OCI-LY7 (cell line): ENCODE measurements at regions not wholly inside any gene's neighbourhood (a gene's known extent, or its start where the extent isn't known, plus 50 kb on each side); places are given as distances from the start of the nearest gene placed in this dataset.

Experiments
- BruUV-seq: library from RNA; stranded (reverse); fragments of 400-500 nt; replicated peaks from 2 replicates; lab custom pipeline; 2021; lab: Mats Ljungman, UMichigan
- CTCF ChIA-PET: fragments of 300-600 bp; sonication (Branson Sonifier 250); formaldehyde crosslinking; loops from one replicate; lab custom pipeline; 2022; ENCODE audit warnings: antibody characterized with exemption; ENCODE audit not compliant: unreplicated experiment; lab: Charles Lee
- POLR2A ChIA-PET: fragments of 300-600 bp; sonication (Branson Sonifier 250); formaldehyde crosslinking; loops from one replicate; lab custom pipeline; 2022; ENCODE audit warnings: antibody characterized with exemption; lab: Charles Lee
- DNase-seq: peaks from one replicate; pipeline ENCODE4 v3.0.0-alpha.2; 2015; ENCODE audit warnings: low spot score
- H2AFZ ChIP-seq: fragments of 200-600 bp; sonication (generic), shearing (Covaris generic); 2 replicates; pipeline ENCODE4 v1.6.1; 2014; ENCODE audit warnings: mild to moderate bottlenecking, antibody characterized with exemption, low read length, moderate library complexity
- H3K27ac ChIP-seq: fragments of 200-600 bp; sonication (generic); 2 replicates; pipeline ENCODE4 v1.5.1; 2014; ENCODE audit warnings: mixed run types, low read depth, mild to moderate bottlenecking, moderate library complexity, low read length, inconsistent platforms; ENCODE audit not compliant: poor library complexity, severe bottlenecking
- H3K36me3 ChIP-seq: fragments of 200-600 bp; sonication (generic); 2 replicates; pipeline ENCODE4 v1.6.1; 2014; ENCODE audit warnings: mild to moderate bottlenecking, antibody characterized with exemption, low read length, moderate library complexity, mixed read lengths; ENCODE audit not compliant: insufficient read depth
- H3K4me1 ChIP-seq: fragments of 200-600 bp; sonication (generic); 2 replicates; pipeline ENCODE4 v1.5.1; 2014; ENCODE audit warnings: mild to moderate bottlenecking, low read length; ENCODE audit not compliant: insufficient read depth, poor library complexity, severe bottlenecking
- H3K4me2 ChIP-seq: fragments of 200-600 bp; sonication (generic); 2 replicates; pipeline ENCODE4 v1.6.1; 2014; ENCODE audit warnings: mild to moderate bottlenecking, low read length
- H3K4me3 ChIP-seq: fragments of 200-600 bp; sonication (generic); 2 replicates; pipeline ENCODE4 v1.5.1; 2014; ENCODE audit warnings: mild to moderate bottlenecking, low read depth, low read length; ENCODE audit not compliant: poor library complexity, severe bottlenecking
- H3K79me2 ChIP-seq: fragments of 200-600 bp; sonication (generic); 2 replicates; pipeline ENCODE4 v1.6.1; 2016; ENCODE audit warnings: low read depth, mild to moderate bottlenecking, low read length, moderate library complexity, mixed read lengths; ENCODE audit not compliant: insufficient read depth
- H3K9me2 ChIP-seq: fragments of 200-600 bp; sonication (generic); 2 replicates; pipeline ENCODE4 v1.6.1; 2016; ENCODE audit warnings: mild to moderate bottlenecking, low read length, mixed read lengths; ENCODE audit not compliant: insufficient read depth
- H3K9me3 ChIP-seq: fragments of 200-600 bp; sonication (generic); 2 replicates; pipeline ENCODE4 v1.6.1; 2014; ENCODE audit warnings: mild to moderate bottlenecking, mixed run types, low read length, mixed read lengths
- H4K20me1 ChIP-seq: fragments of 200-600 bp; sonication (generic); 2 replicates; pipeline ENCODE4 v1.6.1; 2014; ENCODE audit warnings: mild to moderate bottlenecking, antibody characterized with exemption, low read length, moderate library complexity, mixed read lengths; ENCODE audit not compliant: insufficient read depth
- CTCF ChIP-seq: fragments of 200-600 bp; sonication (generic); conservative IDR thresholded peaks from 2 replicates; pipeline ENCODE4 v1.5.1; 2014; ENCODE audit warnings: mild to moderate bottlenecking, antibody characterized with exemption, low read length, moderate library complexity, mixed read lengths
- EZH2phosphoT487 ChIP-seq: fragments of 200-600 bp; sonication (generic); IDR thresholded peaks from 2 replicates; pipeline ENCODE4 v1.6.1; 2018; ENCODE audit warnings: low read depth, borderline replicate concordance, mild to moderate bottlenecking, mixed run types, antibody characterized with exemption, low read length, moderate library complexity, mixed read lengths
- intact Hi-C: fragments of 100-400 bp; cut with micrococcal nuclease; formaldehyde crosslinking; loops from one replicate; pipeline ENCODE4 v1.10.0; 2022; ENCODE audit not compliant: unreplicated experiment

GRCh38 chr14:87131879-87132278 lies 861.1 kb downstream of the GALC start:
- no peaks in the 10 kb centered on the region for H4K20me1 ChIP-seq
- peak overlapping the region; percentile 31 for H3K4me2 ChIP-seq
- peaks cover 31% of the 10 kb centered on the region for H3K4me1 ChIP-seq
- no peaks in the 10 kb centered on the region for H3K36me3 ChIP-seq
- no peak for TF ChIP-seq CTCF
- TF ChIP-seq EZH2phosphoT487 = no peak
- no peaks in the 10 kb centered on the region for H3K9me2 ChIP-seq
- CTCF ChIA-PET = no interaction called here
- H2AFZ ChIP-seq = peak overlapping the region; percentile 57; the same call in 1 of the 2 replicates
- peak; percentile 51 for DNase-seq
- BruUV-seq = no TSS peak
- intact Hi-C loops = no loop called here
- peak overlapping the region; percentile 10 for H3K27ac ChIP-seq
- POLR2A ChIA-PET = interaction anchor here (0.9 to 3.8 kb wide), 3 partner anchors 8 to 21 kb away, joined by 5 to 15 read pairs (median 5); no protein-coding TSS in a partner anchor
- no peaks in the 10 kb centered on the region for H3K9me3 ChIP-seq
- no peak overlapping the region for H3K4me3 ChIP-seq
- no peaks in the 10 kb centered on the region for H3K79me2 ChIP-seq

GRCh38 chr14:87122166-87122565 lies 870.8 kb downstream of the GALC start:
- intact Hi-C loops = no loop called here
- no peaks in the 10 kb centered on the region for H4K20me1 ChIP-seq
- no peaks in the 10 kb centered on the region; the same call in 1 of the 2 replicates for H3K36me3 ChIP-seq
- no TSS peak for BruUV-seq
- H3K4me3 ChIP-seq = no peak overlapping the region
- H3K79me2 ChIP-seq = no peaks in the 10 kb centered on the region
- TF ChIP-seq CTCF = no peak
- TF ChIP-seq EZH2phosphoT487 = no peak
- CTCF ChIA-PET = no interaction called here
- no peak for DNase-seq
- POLR2A ChIA-PET = interaction anchor here (0.7 to 1.3 kb wide), 3 partner anchors 11 to 459 kb away, joined by 3 read pairs; no protein-coding TSS in a partner anchor
- H3K9me3 ChIP-seq = peaks cover 10% of the 10 kb centered on the region; the same call in 1 of the 2 replicates
- peaks cover 22% of the 10 kb centered on the region for H3K4me1 ChIP-seq
- no peak overlapping the region for H3K27ac ChIP-seq
- peak overlapping the region; percentile 96 for H2AFZ ChIP-seq
- H3K4me2 ChIP-seq = peak overlapping the region; percentile 41
- no peaks in the 10 kb centered on the region for H3K9me2 ChIP-seq

GRCh38 chr14:87121716-87122115 lies 871.3 kb downstream of the GALC start:
- no TSS peak for BruUV-seq
- Histone ChIP-seq H3K9me2 (no peaks in the 10 kb centered on the region), H4K20me1 (no peaks in the 10 kb centered on the region), H3K79me2 (no peaks in the 10 kb centered on the region), H3K36me3 (no peaks in the 10 kb centered on the region; the same call in 1 of the 2 replicates), H2AFZ (peak overlapping the region; percentile 96), H3K9me3 (peaks cover 10% of the 10 kb centered on the region; the same call in 1 of the 2 replicates), H3K4me2 (peak overlapping the region; percentile 41), H3K27ac (no peak overlapping the region), H3K4me3 (no peak overlapping the region), H3K4me1 (peaks cover 22% of the 10 kb centered on the region)
- no peak for TF ChIP-seq CTCF
- no peak for TF ChIP-seq EZH2phosphoT487
- intact Hi-C loops = no loop called here
- DNase-seq = peak; percentile 29
- ChIA-PET POLR2A (interaction anchor here (0.7 to 1.3 kb wide), 4 partner anchors 11 to 275 kb away, joined by 3 read pairs; no protein-coding TSS in a partner anchor), CTCF (no interaction called here)
